ENCODE measurements at regions not wholly inside any gene's neighbourhood (a gene's known extent, or its start where the extent isn't known, plus 50 kb on each side); places are given as distances from the start of the nearest gene placed in this dataset.

GRCh38 chr18:54436501-54436900, 78.8 kb downstream of the C18orf54 start:
- Histone ChIP-seq H3K9ac (ENCODE audit: insufficient read depth in 1 of 2, low read depth in 2 of 2, low read length in 2 of 2) (no peak overlapping the region), H3K4me1 (replicated peaks in 1 of 2; ENCODE audit: control insufficient read depth in 2 of 2, insufficient read depth in 2 of 2, low read length in 2 of 2) (no peaks in the 10 kb centered on the region), H3K4me2 (ENCODE audit: insufficient read depth, low read length) (no peak overlapping the region), H3K36me3 (ENCODE audit: control insufficient read depth, insufficient read depth, low read length) (no peaks in the 10 kb centered on the region), H3K27ac (ENCODE audit: extremely low read depth, low read depth, low read length) (no peak overlapping the region), H2AFZ (ENCODE audit: low read depth, low read length) (no peak overlapping the region), H3K79me2 (ENCODE audit: control insufficient read depth, insufficient read depth, low read length) (no peaks in the 10 kb centered on the region), H3K9me1 (ENCODE audit: control insufficient read depth, insufficient read depth, low read length) (no peaks in the 10 kb centered on the region), H3K4me3 (no peak overlapping the region), H3K27me3 (ENCODE audit: control insufficient read depth in 2 of 2, insufficient read depth in 2 of 2, low read length in 2 of 2) (no peaks in the 10 kb centered on the region), H3K9me3 (replicated peaks; ENCODE audit: control insufficient read depth, insufficient read depth, low read depth, low read length) (no peaks in the 10 kb centered on the region), H4K20me1 (replicated peaks; ENCODE audit: control insufficient read depth, insufficient read depth, low read length) (no peaks in the 10 kb centered on the region)
- intact Hi-C loops (cut with micrococcal nuclease) = no loop called here
- BruUV-seq (replicated peaks) = no TSS peak
- no peak for DNase-seq (ENCODE audit: extremely low read depth in 1 of 4, low spot score in 3 of 4)
- CTCF ChIA-PET (ENCODE audit: low intra/inter-chr PET ratio) = no interaction called here
- 0% methylated on average over 5 of the region's 5 CpGs for WGBS (ENCODE audit: insufficient coverage, low coverage, missing lambda C conversion rate)
- in situ Hi-C loops (cut with MboI) = no loop called here
- POLR2A ChIA-PET = no interaction called here
- no peak for ATAC-seq
- no peak for TF ChIP-seq NFATC3 (IDR thresholded peaks at IDR 0.05)
- TF ChIP-seq PRMT5 (CRISPR knock-in tag; IDR thresholded peaks at IDR 0.05) = no peak
- no peak for TF ChIP-seq PTTG1 (tag; IDR thresholded peaks at IDR 0.05; ENCODE audit: low read depth)
- TF ChIP-seq TARDBP (IDR thresholded peaks at IDR 0.05) = no peak
- no peak for TF ChIP-seq E2F1 (CRISPR knock-in tag; IDR thresholded peaks at IDR 0.05)
- no peak for TF ChIP-seq CBFA2T2 (conservative IDR thresholded peaks at IDR 0.05)
- TF ChIP-seq SRSF3 (IDR thresholded peaks at IDR 0.05; ENCODE audit: insufficient read depth, low read length) = no peak
- TF ChIP-seq, protein P1, sequence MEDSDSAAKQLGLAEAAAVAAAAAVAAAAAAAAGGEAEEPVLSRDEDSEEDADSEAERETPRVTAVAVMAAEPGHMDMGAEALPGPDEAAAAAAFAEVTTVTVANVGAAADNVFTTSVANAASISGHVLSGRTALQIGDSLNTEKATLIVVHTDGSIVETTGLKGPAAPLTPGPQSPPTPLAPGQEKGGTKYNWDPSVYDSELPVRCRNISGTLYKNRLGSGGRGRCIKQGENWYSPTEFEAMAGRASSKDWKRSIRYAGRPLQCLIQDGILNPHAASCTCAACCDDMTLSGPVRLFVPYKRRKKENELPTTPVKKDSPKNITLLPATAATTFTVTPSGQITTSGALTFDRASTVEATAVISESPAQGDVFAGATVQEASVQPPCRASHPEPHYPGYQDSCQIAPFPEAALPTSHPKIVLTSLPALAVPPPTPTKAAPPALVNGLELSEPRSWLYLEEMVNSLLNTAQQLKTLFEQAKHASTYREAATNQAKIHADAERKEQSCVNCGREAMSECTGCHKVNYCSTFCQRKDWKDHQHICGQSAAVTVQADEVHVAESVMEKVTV (CRISPR knock-in tag; IDR thresholded peaks at IDR 0.05) = no peak
- TF ChIP-seq, protein P2, sequence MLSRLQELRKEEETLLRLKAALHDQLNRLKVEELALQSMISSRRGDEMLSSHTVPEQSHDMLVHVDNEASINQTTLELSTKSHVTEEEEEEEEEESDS (CRISPR knock-in tag; IDR thresholded peaks at IDR 0.05) = no peak
- FAIRE-seq = no peak
